ENCODE measurements at regions not wholly inside any gene's neighbourhood (a gene's known extent, or its start where the extent isn't known, plus 50 kb on each side); places are given as distances from the start of the nearest gene placed in this dataset.

GRCh38 chr14:42299692-42300091, 693.0 kb downstream of the LRFN5 start:
- TF ChIP-seq CTCF (IDR thresholded peaks at IDR 0.05) (no peak), EZH2 (IDR thresholded peaks at IDR 0.05; ENCODE audit: borderline replicate concordance, insufficient read depth, low read depth, low read length, poor library complexity, severe bottlenecking) (no peak)

Measured in B cell (primary cell).